HG03135 (cell line): ENCODE measurements at regions not wholly inside any gene's neighbourhood (a gene's known extent, or its start where the extent isn't known, plus 50 kb on each side); places are given as distances from the start of the nearest gene placed in this dataset.

Experiments
- ATAC-seq: cut with Tn5 transposase; IDR thresholded peaks from one replicate; pipeline ENCODE4 v1.9.1; 2021; ENCODE audit warnings: mild to moderate bottlenecking, moderate library complexity; ENCODE audit not compliant: unreplicated experiment

GRCh38 chr13:31895691-31896090 is 135.9 kb upstream of the FRY start:
- no peak for ATAC-seq

GRCh38 chr13:31896427-31896826 is 135.1 kb upstream of the FRY start:
- ATAC-seq: no peak

- no peak for ATAC-seq
Measured at GRCh38 chr13:31898378-31899071, 133.0 kb upstream of the FRY start.

GRCh38 chr13:31901985-31902384 is 129.6 kb upstream of the FRY start:
- no peak for ATAC-seq

- no peak for ATAC-seq
Measured at GRCh38 chr13:31903111-31903815, 128.3 kb upstream of the FRY start.

- ATAC-seq: no peak
Measured at GRCh38 chr13:31904941-31905824, 126.4 kb upstream of the FRY start.

GRCh38 chr13:31905961-31906360 is 125.6 kb upstream of the FRY start:
- no peak for ATAC-seq

GRCh38 chr13:31908696-31909411 is 122.7 kb upstream of the FRY start:
- no peak for ATAC-seq

GRCh38 chr13:31909864-31910551 is 121.6 kb upstream of the FRY start:
- ATAC-seq: no peak

GRCh38 chr13:31910633-31911032 is 120.9 kb upstream of the FRY start:
- ATAC-seq: no peak

GRCh38 chr13:31912647-31913401 is 118.8 kb upstream of the FRY start:
- ATAC-seq: no peak

- no peak for ATAC-seq
Measured at GRCh38 chr13:31913459-31913858, 118.1 kb upstream of the FRY start.

- no peak for ATAC-seq
Measured at GRCh38 chr13:31914843-31915242, 116.7 kb upstream of the FRY start.

GRCh38 chr13:31918707-31919106 is 112.9 kb upstream of the FRY start:
- no peak for ATAC-seq

GRCh38 chr13:31919241-31919640 is 112.3 kb upstream of the FRY start:
- no peak for ATAC-seq

- no peak for ATAC-seq
Measured at GRCh38 chr13:31919971-31920726, 111.4 kb upstream of the FRY start.

GRCh38 chr13:31920727-31921100 is 110.9 kb upstream of the FRY start:
- ATAC-seq: no peak

- ATAC-seq: no peak
Measured at GRCh38 chr13:31922724-31923123, 108.8 kb upstream of the FRY start.

- ATAC-seq: no peak
Measured at GRCh38 chr13:31923134-31923763, 108.3 kb upstream of the FRY start.
